SU-DHL-6 (cell line): ENCODE measurements at regions not wholly inside any gene's neighbourhood (a gene's known extent, or its start where the extent isn't known, plus 50 kb on each side); places are given as distances from the start of the nearest gene placed in this dataset.

Experiments
- H2AFZ ChIP-seq: fragments of 200-600 bp; sonication (generic); 2 replicates; pipeline ENCODE4 v1.6.1; 2014; ENCODE audit warnings: low read depth, mild to moderate bottlenecking, moderate library complexity, mixed read lengths, antibody characterized with exemption, low read length; ENCODE audit not compliant: severe bottlenecking
- H3F3A ChIP-seq: fragments of 200-600 bp; shearing (Covaris generic); 2 replicates; pipeline ENCODE4 v1.6.0; 2016; ENCODE audit warnings: antibody characterized with exemption, mild to moderate bottlenecking; ENCODE audit not compliant: insufficient read depth
- H3K27ac ChIP-seq: fragments of 200-600 bp; sonication (generic); 2 replicates; pipeline ENCODE4 v1.5.1; 2016; ENCODE audit warnings: low read depth, mild to moderate bottlenecking, low read length, moderate library complexity, mixed read lengths
- H3K27me3 ChIP-seq: fragments of 200-600 bp; sonication (generic), shearing (Covaris generic); 2 replicates; pipeline ENCODE4 v1.6.0; 2014; ENCODE audit warnings: mild to moderate bottlenecking, low read length
- H3K36me3 ChIP-seq: fragments of 200-600 bp; sonication (generic); 2 replicates; pipeline ENCODE4 v1.6.1; 2014; ENCODE audit warnings: mild to moderate bottlenecking, low read length, mixed read lengths
- H3K4me2 ChIP-seq: fragments of 300-600, 200-600 bp; shearing (Covaris generic), sonication (generic); 2 replicates; pipeline ENCODE4 v1.6.0; 2014; ENCODE audit warnings: low read length, low read depth, mild to moderate bottlenecking; ENCODE audit not compliant: poor library complexity, severe bottlenecking
- H3K4me3 ChIP-seq: fragments of 200-600 bp; sonication (generic); 2 replicates; pipeline ENCODE4 v1.5.1; 2014; ENCODE audit warnings: antibody characterized with exemption, low read length, mild to moderate bottlenecking, mixed read lengths; ENCODE audit not compliant: insufficient read depth, poor library complexity, severe bottlenecking
- H3K79me2 ChIP-seq: fragments of 200-600 bp; sonication (generic); 2 replicates; pipeline ENCODE4 v1.6.1; 2014; ENCODE audit warnings: mild to moderate bottlenecking, low read length, moderate library complexity; ENCODE audit not compliant: insufficient read depth
- H3K9ac ChIP-seq: fragments of 200-600 bp; sonication (generic); 2 replicates; pipeline ENCODE4 v1.7.0; 2014; ENCODE audit warnings: mild to moderate bottlenecking, low read length
- H3K9me2 ChIP-seq: fragments of 200-600 bp; sonication (generic); replicated peaks from 2 replicates; pipeline ENCODE4 v1.6.1; 2014; ENCODE audit warnings: low read length; ENCODE audit not compliant: insufficient read depth
- H3K9me3 ChIP-seq: fragments of 200-600 bp; sonication (generic); 2 replicates; pipeline ENCODE4 v1.6.1; 2014; ENCODE audit warnings: low read length, mixed read lengths; ENCODE audit not compliant: insufficient read depth
- H4K20me1 ChIP-seq: fragments of 200-600 bp; sonication (generic); 2 replicates; pipeline ENCODE4 v1.6.1; 2014; ENCODE audit warnings: low read depth, mild to moderate bottlenecking, antibody characterized with exemption, low read length, moderate library complexity, mixed read lengths
- EZH2phosphoT487 ChIP-seq: fragments of 200-600 bp; sonication (generic), shearing (Covaris generic); conservative IDR thresholded peaks from 2 replicates; pipeline ENCODE4 v1.6.1; 2018; ENCODE audit warnings: mild to moderate bottlenecking, antibody characterized with exemption, low read length, moderate library complexity, mixed read lengths
- TF ChIP-seq, protein P1 (sequence below): fragments of 200-600 bp; sonication (generic); IDR thresholded peaks from one replicate; pipeline ENCODE4 v1.5.1; 2017; ENCODE audit warnings: antibody characterized with exemption, mild to moderate bottlenecking, low read length, moderate library complexity; ENCODE audit not compliant: insufficient read depth, poor library complexity, severe bottlenecking

DNA sequence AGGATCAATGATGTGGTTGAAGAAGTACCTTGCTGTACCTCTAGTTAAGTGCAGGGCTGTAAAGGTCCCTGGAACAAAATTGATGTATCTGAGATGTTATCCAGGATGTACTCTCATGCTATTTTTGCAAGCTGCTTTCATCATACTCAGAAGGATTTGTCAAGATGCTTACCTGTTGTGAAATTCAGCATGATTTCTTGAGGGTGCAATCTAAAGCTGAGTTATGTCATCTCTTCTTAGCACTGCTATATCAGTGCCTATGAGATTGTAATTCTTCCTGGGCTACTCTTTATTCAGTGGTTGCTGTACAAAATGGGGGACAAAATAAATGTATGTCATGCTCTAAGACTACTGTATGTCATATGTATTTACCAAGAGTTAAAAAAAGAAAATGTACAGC is 340.7 kb upstream of the LMO3 start:
- no peaks in the 10 kb centered on the region for H3K9me3 ChIP-seq
- no peak for TF ChIP-seq EZH2phosphoT487
- TF ChIP-seq, protein P1, sequence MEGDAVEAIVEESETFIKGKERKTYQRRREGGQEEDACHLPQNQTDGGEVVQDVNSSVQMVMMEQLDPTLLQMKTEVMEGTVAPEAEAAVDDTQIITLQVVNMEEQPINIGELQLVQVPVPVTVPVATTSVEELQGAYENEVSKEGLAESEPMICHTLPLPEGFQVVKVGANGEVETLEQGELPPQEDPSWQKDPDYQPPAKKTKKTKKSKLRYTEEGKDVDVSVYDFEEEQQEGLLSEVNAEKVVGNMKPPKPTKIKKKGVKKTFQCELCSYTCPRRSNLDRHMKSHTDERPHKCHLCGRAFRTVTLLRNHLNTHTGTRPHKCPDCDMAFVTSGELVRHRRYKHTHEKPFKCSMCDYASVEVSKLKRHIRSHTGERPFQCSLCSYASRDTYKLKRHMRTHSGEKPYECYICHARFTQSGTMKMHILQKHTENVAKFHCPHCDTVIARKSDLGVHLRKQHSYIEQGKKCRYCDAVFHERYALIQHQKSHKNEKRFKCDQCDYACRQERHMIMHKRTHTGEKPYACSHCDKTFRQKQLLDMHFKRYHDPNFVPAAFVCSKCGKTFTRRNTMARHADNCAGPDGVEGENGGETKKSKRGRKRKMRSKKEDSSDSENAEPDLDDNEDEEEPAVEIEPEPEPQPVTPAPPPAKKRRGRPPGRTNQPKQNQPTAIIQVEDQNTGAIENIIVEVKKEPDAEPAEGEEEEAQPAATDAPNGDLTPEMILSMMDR = no peak
- no peaks in the 10 kb centered on the region for H3K79me2 ChIP-seq
- no peak overlapping the region for H2AFZ ChIP-seq
- no peaks in the 10 kb centered on the region for H3F3A ChIP-seq
- H4K20me1 ChIP-seq = no peaks in the 10 kb centered on the region
- H3K9me2 ChIP-seq = no peaks in the 10 kb centered on the region
- H3K27me3 ChIP-seq = no peaks in the 10 kb centered on the region
- H3K9ac ChIP-seq = no peak overlapping the region
- no peak overlapping the region for H3K4me2 ChIP-seq
- H3K4me3 ChIP-seq = no peak overlapping the region
- no peaks in the 10 kb centered on the region for H3K36me3 ChIP-seq
- no peak overlapping the region for H3K27ac ChIP-seq

DNA sequence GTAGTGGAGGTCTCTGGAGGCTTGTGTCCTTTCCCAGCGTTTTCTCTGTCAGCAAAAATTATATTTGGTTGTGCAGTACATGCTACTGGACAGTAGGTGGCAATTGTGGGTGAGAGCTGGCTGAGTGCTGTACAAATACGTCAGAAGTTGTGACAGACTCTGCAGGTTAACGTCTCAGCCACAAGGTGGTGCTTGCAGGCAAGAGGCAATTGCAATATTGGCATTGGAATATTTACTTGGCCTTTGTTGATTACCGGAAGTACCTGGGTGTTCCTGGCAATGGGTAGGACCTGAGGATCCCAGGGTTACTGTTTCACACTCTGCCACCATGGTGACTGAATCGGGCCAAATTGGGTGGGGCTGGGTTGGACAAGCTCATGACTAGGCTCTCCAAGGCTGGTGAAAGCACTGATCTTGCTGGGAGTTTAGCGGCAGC is 333.9 kb upstream of the LMO3 start:
- Histone ChIP-seq H3K9me2 (no peaks in the 10 kb centered on the region), H3K79me2 (no peaks in the 10 kb centered on the region), H4K20me1 (no peaks in the 10 kb centered on the region), H3K27ac (no peak overlapping the region), H3K4me2 (no peak overlapping the region), H2AFZ (peak overlapping the region; percentile 32), H3K9me3 (no peaks in the 10 kb centered on the region), H3K27me3 (no peaks in the 10 kb centered on the region), H3F3A (no peaks in the 10 kb centered on the region), H3K4me3 (no peak overlapping the region), H3K36me3 (no peaks in the 10 kb centered on the region), H3K9ac (no peak overlapping the region)
- TF ChIP-seq, protein P1 = peak; percentile 84
- TF ChIP-seq EZH2phosphoT487 = no peak

DNA sequence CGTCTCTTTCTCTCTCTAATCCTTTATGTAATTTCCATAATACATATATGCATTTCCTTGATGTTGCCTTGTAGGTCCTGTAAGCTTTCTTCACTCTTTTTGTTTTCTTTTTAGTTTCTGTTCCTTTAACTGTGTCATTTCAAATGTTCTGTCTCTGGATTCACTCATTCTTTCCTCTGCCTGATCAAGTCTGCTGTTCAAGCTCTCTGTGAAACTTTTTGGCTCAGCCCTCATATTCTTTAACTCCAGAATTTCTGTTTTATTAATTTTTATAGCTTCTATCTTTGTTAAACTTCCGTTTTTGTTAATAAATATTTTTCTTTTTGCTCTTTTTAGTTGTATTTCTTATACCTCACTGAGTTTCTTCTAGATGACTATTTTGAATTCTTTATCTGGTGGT is 321.3 kb upstream of the LMO3 start:
- Histone ChIP-seq H3K27me3 (no peaks in the 10 kb centered on the region), H2AFZ (no peak overlapping the region), H3K9ac (no peak overlapping the region), H3K79me2 (no peaks in the 10 kb centered on the region), H3K4me3 (no peak overlapping the region), H3K27ac (no peak overlapping the region), H3K4me2 (no peak overlapping the region), H3K9me2 (no peaks in the 10 kb centered on the region), H4K20me1 (no peaks in the 10 kb centered on the region), H3K9me3 (no peaks in the 10 kb centered on the region), H3K36me3 (no peaks in the 10 kb centered on the region), H3F3A (no peaks in the 10 kb centered on the region)
- TF ChIP-seq EZH2phosphoT487 = no peak
- TF ChIP-seq, protein P1 = no peak
